K562 (cell line): ENCODE measurements at regions not wholly inside any gene's neighbourhood (a gene's known extent, or its start where the extent isn't known, plus 50 kb on each side); places are given as distances from the start of the nearest gene placed in this dataset.

ENCODE experiments used
- ATAC-seq: fragments of 200-7000 bp; cut with Tn5 transposase; 3 replicates; pipeline ENCODE4 v1.9.1; 2020; ENCODE audit warnings: moderate library complexity
- BruUV-seq: library from RNA; stranded (reverse); fragments of 400-500 nt; replicated peaks from 2 replicates; lab custom pipeline; 2021; lab: Mats Ljungman, UMichigan
- CTCF ChIA-PET: fragments of 300-600 bp; formaldehyde crosslinking; extraction: SDS; loops from one replicate; lab custom pipeline; 2021; ENCODE audit warnings: low intra/inter-chr PET ratio; lab: Yijun Ruan, JAX
- POLR2A ChIA-PET: fragments of 300-600, 350-650 bp; sonication (Branson Sonifier 250); formaldehyde crosslinking; extraction: SDS; loops from one replicate; lab custom pipeline; 2021; ENCODE audit warnings: antibody characterized with exemption, inconsistent platforms; lab: Yijun Ruan, JAX
- DNase-seq, 4 experiments: peaks; one replicate each; pipeline versions ENCODE4 v3.0.0 to v3.0.0-alpha.2; 2011 to 2018; ENCODE audit warnings: low spot score in 3 of 4, mixed read lengths in 3 of 4; ENCODE audit errors: extremely low read depth in 1 of 4
- FAIRE-seq: peaks from 2 replicates; lab custom pipeline; 2011; peaks lifted over from hg19 to GRCh38; lab: Jason Lieb, UNC
- H2AFZ ChIP-seq: 2 replicates; pipeline ENCODE4 v1.6.0; 2011; ENCODE audit warnings: low read depth, low read length, control low read depth, inconsistent platforms
- H3K27ac ChIP-seq: fragments of 200-600 bp; 3 replicates; pipeline ENCODE4 v1.8.0; 2011; ENCODE audit warnings: low read depth, mild to moderate bottlenecking, control low read depth, inconsistent platforms, low read length, moderate library complexity, mixed read lengths; ENCODE audit errors: extremely low read depth
- H3K27me3 ChIP-seq, 2 experiments: fragments of 300-600 bp in 1 of 2; 2 replicates in 1 of 2; 3 replicates in 1 of 2; pipeline versions ENCODE4 v1.6.0 to v1.8.0; 2011; ENCODE audit warnings: inconsistent platforms in 2 of 2, low read length in 2 of 2, mild to moderate bottlenecking in 1 of 2, mixed read lengths in 1 of 2, moderate library complexity in 1 of 2; ENCODE audit not compliant: control insufficient read depth in 2 of 2, insufficient read depth in 2 of 2
- H3K36me3 ChIP-seq: fragments of 300-600 bp; 3 replicates; pipeline ENCODE4 v1.8.0; 2011; ENCODE audit warnings: mild to moderate bottlenecking, low read length, inconsistent platforms; ENCODE audit not compliant: control insufficient read depth, insufficient read depth
- H3K4me1 ChIP-seq, 2 experiments: fragments of 200-600 bp in 1 of 2; replicated peaks in 1 of 2; 2 replicates in 1 of 2; 3 replicates in 1 of 2; pipeline versions ENCODE4 v1.5.1 to v1.8.0; 2011; ENCODE audit warnings: inconsistent platforms in 2 of 2, low read length in 2 of 2, mild to moderate bottlenecking in 1 of 2, mixed read lengths in 1 of 2, moderate library complexity in 1 of 2; ENCODE audit not compliant: control insufficient read depth in 2 of 2, insufficient read depth in 2 of 2
- H3K4me2 ChIP-seq: 2 replicates; pipeline ENCODE4 v1.6.1; 2011; ENCODE audit warnings: low read length, control low read depth, inconsistent platforms, mixed read lengths; ENCODE audit not compliant: insufficient read depth
- H3K4me3 ChIP-seq: fragments of 200-600 bp; sonication (generic), shearing (Covaris generic); 2 replicates; pipeline ENCODE4 v1.5.1; 2016; ENCODE audit warnings: control low read depth, inconsistent platforms
- H3K79me2 ChIP-seq: fragments of 200-600 bp; 3 replicates; pipeline ENCODE4 v1.8.0; 2011; ENCODE audit warnings: low read length, inconsistent platforms; ENCODE audit not compliant: control insufficient read depth, insufficient read depth
- H3K9ac ChIP-seq, 2 experiments: 2 replicates each; pipeline versions ENCODE4 v1.6.0 to v1.6.1; 2011; ENCODE audit warnings: low read depth in 2 of 2, low read length in 2 of 2, control low read depth in 1 of 2, inconsistent platforms in 1 of 2, mild to moderate bottlenecking in 1 of 2, mixed read lengths in 1 of 2; ENCODE audit not compliant: insufficient read depth in 1 of 2
- H3K9me1 ChIP-seq: one replicate; pipeline ENCODE4 v1.6.0; 2011; ENCODE audit warnings: inconsistent platforms, mild to moderate bottlenecking, low read length, moderate library complexity; ENCODE audit not compliant: control insufficient read depth, insufficient read depth
- H3K9me3 ChIP-seq: replicated peaks from 2 replicates; pipeline ENCODE4 v1.5.1; 2011; ENCODE audit warnings: low read depth, low read length, inconsistent platforms; ENCODE audit not compliant: control insufficient read depth, insufficient read depth
- H4K20me1 ChIP-seq: replicated peaks from 2 replicates; pipeline ENCODE4 v1.6.1; 2011; ENCODE audit warnings: low read length, inconsistent platforms, mixed read lengths; ENCODE audit not compliant: control insufficient read depth, insufficient read depth
- BRD4 ChIP-seq: fragments of 200-600 bp; sonication (generic); IDR thresholded peaks from 2 replicates; pipeline ENCODE4 v1.6.1; 2017; ENCODE audit warnings: inconsistent platforms
- TBL1XR1 ChIP-seq, 2 experiments: IDR thresholded peaks; 2 replicates each; pipeline ENCODE4 v1.6.1; 2012; ENCODE audit warnings: improper control_type of control experiment in 2 of 2, low read length in 2 of 2, mild to moderate bottlenecking in 1 of 2
- TCFL5 ChIP-seq: fragments of 250-450 bp; sonication (Bioruptor Pico); conservative IDR thresholded peaks from 2 replicates; pipeline ENCODE4 v1.6.1; 2021; ENCODE audit warnings: mild to moderate bottlenecking, moderate library complexity, matching md5 sums
- WGBS: fragments of 100-300 bp; shearing (Covaris generic); methylation state at CpG from one replicate; pipeline ENCODE4 v1.1.6; 2016; ENCODE audit warnings: low coverage, mixed read lengths; ENCODE audit not compliant: insufficient coverage; ENCODE audit errors: missing lambda C conversion rate; 5-methylcytosine and 5-hydroxymethylcytosine counted together
- in situ Hi-C: fragments of 300-500 bp; cut with MboI; formaldehyde crosslinking; loops from 4 replicates; pipeline ENCODE4 v1.15.0; 2018; ENCODE audit warnings: inconsistent platforms, mixed read lengths
- intact Hi-C: fragments of 100-400 bp; cut with micrococcal nuclease; formaldehyde crosslinking; loops from 2 replicates; pipeline ENCODE4 v1.14.2; 2022
- TF ChIP-seq, protein P1 (sequence below), 3 experiments: fragments of 200-800 bp in 1 of 3; fragments of 250-450 bp in 1 of 3; fragments of 450-650 bp in 1 of 3; sonication (Bioruptor Pico) in 1 of 3; sonication (Bioruptor generic) in 1 of 3; formaldehyde crosslinking in 1 of 3; IDR thresholded peaks; 2 replicates each; pipeline versions ENCODE4 v1.6.1 to v1.8.0; 2016 to 2022; ENCODE audit warnings: mild to moderate bottlenecking in 2 of 3, missing genetic modification characterization in 2 of 3, missing compliant biosample characterization in 1 of 3, moderate library complexity in 1 of 3
- TF ChIP-seq, protein P2 (sequence below): IDR thresholded peaks from 3 replicates; pipeline ENCODE4 v1.6.1; 2011; ENCODE audit warnings: borderline replicate concordance, mild to moderate bottlenecking, moderate library complexity; ENCODE audit not compliant: insufficient read length; ENCODE audit errors: extremely low read depth

DNA sequence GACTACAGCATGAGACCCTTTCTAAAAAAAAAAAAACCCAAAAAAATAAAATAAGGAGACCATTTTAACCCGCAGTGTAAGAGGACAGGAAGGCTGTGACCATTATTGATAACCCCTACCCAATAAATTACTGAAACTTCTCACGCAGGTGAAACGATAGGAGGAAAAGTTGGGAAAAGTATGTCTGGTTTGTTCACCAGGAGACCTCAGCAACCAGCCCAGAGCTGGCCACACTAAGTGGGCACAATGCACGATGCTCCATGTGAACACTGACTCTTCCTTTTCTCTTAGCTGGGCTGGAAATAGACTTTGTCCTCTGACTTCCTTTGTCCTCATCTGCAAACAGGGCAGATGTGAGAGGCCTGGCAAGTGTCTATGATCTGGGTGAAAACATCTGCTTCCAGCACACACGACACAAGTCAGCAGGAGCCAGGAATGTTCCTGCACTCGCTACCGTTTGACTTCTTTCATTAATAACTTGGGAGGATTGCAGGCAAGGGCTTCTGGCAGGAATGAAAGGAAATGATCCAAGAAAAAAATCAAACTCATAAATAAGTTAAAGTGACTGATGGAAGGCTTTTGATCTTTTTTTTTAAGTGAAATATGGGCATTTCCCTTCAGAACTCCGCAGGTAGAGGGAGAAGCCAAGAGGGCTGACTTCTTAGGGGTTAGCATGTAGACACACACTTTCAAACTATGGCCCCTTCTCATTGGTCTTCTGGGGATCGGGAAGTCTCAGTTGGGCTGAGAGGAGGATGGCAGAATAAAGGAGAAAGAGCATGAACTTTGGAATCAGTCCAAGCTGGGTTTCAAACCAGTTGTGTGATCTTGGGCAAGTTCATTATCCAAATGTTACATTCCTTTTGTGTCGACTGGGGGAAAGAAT is 137.4 kb upstream of the MYCN start:
- TF ChIP-seq TBL1XR1 (IDR thresholded peaks at IDR 0.05; ENCODE audit: low read length in 2 of 2) (no peak), TCFL5 (CRISPR knock-in tag) (no peak), BRD4 (no peak)
- TF ChIP-seq, protein P1, sequence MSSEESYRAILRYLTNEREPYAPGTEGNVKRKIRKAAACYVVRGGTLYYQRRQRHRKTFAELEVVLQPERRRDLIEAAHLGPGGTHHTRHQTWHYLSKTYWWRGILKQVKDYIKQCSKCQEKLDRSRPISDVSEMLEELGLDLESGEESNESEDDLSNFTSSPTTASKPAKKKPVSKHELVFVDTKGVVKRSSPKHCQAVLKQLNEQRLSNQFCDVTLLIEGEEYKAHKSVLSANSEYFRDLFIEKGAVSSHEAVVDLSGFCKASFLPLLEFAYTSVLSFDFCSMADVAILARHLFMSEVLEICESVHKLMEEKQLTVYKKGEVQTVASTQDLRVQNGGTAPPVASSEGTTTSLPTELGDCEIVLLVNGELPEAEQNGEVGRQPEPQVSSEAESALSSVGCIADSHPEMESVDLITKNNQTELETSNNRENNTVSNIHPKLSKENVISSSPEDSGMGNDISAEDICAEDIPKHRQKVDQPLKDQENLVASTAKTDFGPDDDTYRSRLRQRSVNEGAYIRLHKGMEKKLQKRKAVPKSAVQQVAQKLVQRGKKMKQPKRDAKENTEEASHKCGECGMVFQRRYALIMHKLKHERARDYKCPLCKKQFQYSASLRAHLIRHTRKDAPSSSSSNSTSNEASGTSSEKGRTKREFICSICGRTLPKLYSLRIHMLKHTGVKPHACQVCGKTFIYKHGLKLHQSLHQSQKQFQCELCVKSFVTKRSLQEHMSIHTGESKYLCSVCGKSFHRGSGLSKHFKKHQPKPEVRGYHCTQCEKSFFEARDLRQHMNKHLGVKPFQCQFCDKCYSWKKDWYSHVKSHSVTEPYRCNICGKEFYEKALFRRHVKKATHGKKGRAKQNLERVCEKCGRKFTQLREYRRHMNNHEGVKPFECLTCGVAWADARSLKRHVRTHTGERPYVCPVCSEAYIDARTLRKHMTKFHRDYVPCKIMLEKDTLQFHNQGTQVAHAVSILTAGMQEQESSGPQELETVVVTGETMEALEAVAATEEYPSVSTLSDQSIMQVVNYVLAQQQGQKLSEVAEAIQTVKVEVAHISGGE (CRISPR knock-in tag; IDR thresholded peaks at IDR 0.05): no peak
- TF ChIP-seq, protein P2, sequence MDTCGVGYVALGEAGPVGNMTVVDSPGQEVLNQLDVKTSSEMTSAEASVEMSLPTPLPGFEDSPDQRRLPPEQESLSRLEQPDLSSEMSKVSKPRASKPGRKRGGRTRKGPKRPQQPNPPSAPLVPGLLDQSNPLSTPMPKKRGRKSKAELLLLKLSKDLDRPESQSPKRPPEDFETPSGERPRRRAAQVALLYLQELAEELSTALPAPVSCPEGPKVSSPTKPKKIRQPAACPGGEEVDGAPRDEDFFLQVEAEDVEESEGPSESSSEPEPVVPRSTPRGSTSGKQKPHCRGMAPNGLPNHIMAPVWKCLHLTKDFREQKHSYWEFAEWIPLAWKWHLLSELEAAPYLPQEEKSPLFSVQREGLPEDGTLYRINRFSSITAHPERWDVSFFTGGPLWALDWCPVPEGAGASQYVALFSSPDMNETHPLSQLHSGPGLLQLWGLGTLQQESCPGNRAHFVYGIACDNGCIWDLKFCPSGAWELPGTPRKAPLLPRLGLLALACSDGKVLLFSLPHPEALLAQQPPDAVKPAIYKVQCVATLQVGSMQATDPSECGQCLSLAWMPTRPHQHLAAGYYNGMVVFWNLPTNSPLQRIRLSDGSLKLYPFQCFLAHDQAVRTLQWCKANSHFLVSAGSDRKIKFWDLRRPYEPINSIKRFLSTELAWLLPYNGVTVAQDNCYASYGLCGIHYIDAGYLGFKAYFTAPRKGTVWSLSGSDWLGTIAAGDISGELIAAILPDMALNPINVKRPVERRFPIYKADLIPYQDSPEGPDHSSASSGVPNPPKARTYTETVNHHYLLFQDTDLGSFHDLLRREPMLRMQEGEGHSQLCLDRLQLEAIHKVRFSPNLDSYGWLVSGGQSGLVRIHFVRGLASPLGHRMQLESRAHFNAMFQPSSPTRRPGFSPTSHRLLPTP: no peak
- TF ChIP-seq, all 486 proteins: peak for 0

More for the DNA sequence above, 137.4 kb upstream of the MYCN start:
- intact Hi-C loops: no loop called here
- H3K27ac ChIP-seq: no peak overlapping the region
- 3% methylated on average over 10 of the region's 10 CpGs for WGBS
- FAIRE-seq: no peak
- CTCF ChIA-PET: no interaction called here
- H3K4me2 ChIP-seq: no peak overlapping the region
- H3K4me1 ChIP-seq: no peaks in the 10 kb centered on the region
- in situ Hi-C loops: no loop called here
- H3K9ac ChIP-seq: no peak overlapping the region
- H3K9me3 ChIP-seq: no peaks in the 10 kb centered on the region
- POLR2A ChIA-PET: interaction anchor here (0.6 to 1.3 kb wide), 2 partner anchors 8 to 108 kb away, joined by 3 read pairs; no protein-coding TSS in a partner anchor
- H2AFZ ChIP-seq: no peak overlapping the region
- no TSS peak for BruUV-seq
- no peak overlapping the region for H3K4me3 ChIP-seq
- H3K36me3 ChIP-seq: no peaks in the 10 kb centered on the region
- H4K20me1 ChIP-seq: no peaks in the 10 kb centered on the region
- no peak for ATAC-seq
- DNase-seq: no peak
- H3K79me2 ChIP-seq: no peaks in the 10 kb centered on the region
- H3K27me3 ChIP-seq: peaks cover 28 to 60% of the 10 kb centered on the region in 2 experiments
- peaks cover 4% of the 10 kb centered on the region for H3K9me1 ChIP-seq
